Endodermal cell (in vitro differentiated cells): ENCODE measurements at regions not wholly inside any gene's neighbourhood (a gene's known extent, or its start where the extent isn't known, plus 50 kb on each side); places are given as distances from the start of the nearest gene placed in this dataset.
A peak's percentile ranks its signal among the peaks of the same experiment; 100 is the strongest.

Experiments
- DNase-seq: peaks from one replicate; pipeline ENCODE4 v3.0.0-alpha.2; 2017
- H3K27ac ChIP-seq: 2 replicates; pipeline ENCODE4 v1.5.1; 2013; ENCODE audit warnings: mild to moderate bottlenecking, low read depth, low read length, moderate library complexity
- H3K27me3 ChIP-seq: 2 replicates; pipeline ENCODE4 v1.6.1; 2013; ENCODE audit warnings: mild to moderate bottlenecking, low read length, moderate library complexity; ENCODE audit not compliant: insufficient read depth, control insufficient read depth, poor library complexity, severe bottlenecking
- H3K36me3 ChIP-seq: 2 replicates; pipeline ENCODE4 v1.7.0; 2013; ENCODE audit warnings: mild to moderate bottlenecking, low read length, moderate library complexity; ENCODE audit not compliant: control insufficient read depth, insufficient read depth
- H3K4me1 ChIP-seq: one replicate; pipeline ENCODE4 v1.7.0; 2013; ENCODE audit warnings: low read length; ENCODE audit not compliant: control insufficient read depth, insufficient read depth
- H3K4me3 ChIP-seq: 2 replicates; pipeline ENCODE4 v1.5.1; 2013; ENCODE audit warnings: mild to moderate bottlenecking, low read length, moderate library complexity
- H3K9ac ChIP-seq: 2 replicates; pipeline ENCODE4 v1.6.1; 2013; ENCODE audit warnings: mild to moderate bottlenecking, low read length, moderate library complexity; ENCODE audit not compliant: poor library complexity, severe bottlenecking; ENCODE audit errors: extremely low read depth
- H3K9me3 ChIP-seq: 2 replicates; pipeline ENCODE4 v1.6.1; 2013; ENCODE audit warnings: mild to moderate bottlenecking, low read length, moderate library complexity; ENCODE audit not compliant: control insufficient read depth
- H3K27ac Mint-ChIP-seq: 2 replicates; pipeline ENCODE4 v1.8.0; 2020; ENCODE audit warnings: mixed read lengths
- H3K27me3 Mint-ChIP-seq: 2 replicates; pipeline ENCODE4 v1.8.0; 2021; ENCODE audit warnings: mild to moderate bottlenecking, mixed read lengths; ENCODE audit not compliant: insufficient read depth
- H3K36me3 Mint-ChIP-seq: 2 replicates; pipeline ENCODE4 v1.8.0; 2020; ENCODE audit warnings: low read depth, mixed read lengths
- H3K4me1 Mint-ChIP-seq: 2 replicates; pipeline ENCODE4 v1.8.0; 2020; ENCODE audit warnings: mixed read lengths
- H3K4me3 Mint-ChIP-seq: 2 replicates; pipeline ENCODE4 v1.8.0; 2020; ENCODE audit warnings: mild to moderate bottlenecking, moderate library complexity, mixed read lengths
- H3K9me3 Mint-ChIP-seq: 2 replicates; pipeline ENCODE4 v1.8.0; 2020; ENCODE audit warnings: mild to moderate bottlenecking, mixed read lengths
- CTCF ChIP-seq: fragments of 200-600 bp; sonication (generic); conservative IDR thresholded peaks from 2 replicates; pipeline ENCODE4 v1.5.0; 2021; ENCODE audit warnings: antibody characterized with exemption, mild to moderate bottlenecking
- WGBS, 2 experiments: methylation state at CpG; one replicate each; pipeline versions ENCODE4 v1.1.5 to v1.1.7; 2013; ENCODE audit warnings: missing lambda C conversion rate in 2 of 2, mixed read lengths in 1 of 2; ENCODE audit not compliant: insufficient coverage in 1 of 2, insufficient read length in 1 of 2; 5-methylcytosine and 5-hydroxymethylcytosine counted together

- TF ChIP-seq CTCF, result no peak
- DNase-seq, result no peak
- Histone ChIP-seq H3K9me3 (no peaks in the 10 kb centered on the region), H3K27me3 (no peaks in the 10 kb centered on the region), H3K27ac (no peak overlapping the region), H3K4me1 (peaks cover 8% of the 10 kb centered on the region), H3K9ac (no peak overlapping the region), H3K36me3 (no peaks in the 10 kb centered on the region), H3K4me3 (no peak overlapping the region)
- Mint-ChIP-seq H3K4me3 (no peak overlapping the region), H3K36me3 (peaks cover 90% of the 10 kb centered on the region), H3K4me1 (peaks cover 36% of the 10 kb centered on the region), H3K27me3 (no peaks in the 10 kb centered on the region), H3K27ac (no peak overlapping the region), H3K9me3 (no peaks in the 10 kb centered on the region)
- 82 to 92% methylated on average over 4 to 5 of the region's 5 CpGs for WGBS, 2 experiments
Measured at GRCh38 chr6:14290772-14291330, 173.3 kb downstream of the CD83 start.

GRCh38 chr6:14291331-14291730 lies 173.8 kb downstream of the CD83 start:
- H3K27me3 ChIP-seq, result no peaks in the 10 kb centered on the region
- WGBS, 2 experiments, result 85% methylated on average over 3 of the region's 3 CpGs; no CpG with 5 or more reads in 1 of the 2 experiments
- TF ChIP-seq CTCF, result no peak

GRCh38 chr6:14292119-14292518 lies 174.5 kb downstream of the CD83 start:
- Histone ChIP-seq H3K9ac (no peak overlapping the region), H3K4me1 (peaks cover 5% of the 10 kb centered on the region), H3K27me3 (no peaks in the 10 kb centered on the region), H3K27ac (no peak overlapping the region), H3K9me3 (no peaks in the 10 kb centered on the region), H3K36me3 (no peaks in the 10 kb centered on the region), H3K4me3 (no peak overlapping the region)
- DNase-seq, result no peak
- H3K27ac Mint-ChIP-seq, result peak overlapping the region; percentile 42
- peaks cover 86% of the 10 kb centered on the region for H3K36me3 Mint-ChIP-seq
- 63 to 90% methylated on average over 2 to 3 of the region's 3 CpGs for WGBS, 2 experiments
- no peak overlapping the region for H3K4me3 Mint-ChIP-seq
- no peaks in the 10 kb centered on the region for H3K9me3 Mint-ChIP-seq
- no peak for TF ChIP-seq CTCF
- no peaks in the 10 kb centered on the region for H3K27me3 Mint-ChIP-seq
- peaks cover 34% of the 10 kb centered on the region for H3K4me1 Mint-ChIP-seq

More at GRCh38 chr6:14291331-14291730, 173.8 kb downstream of the CD83 start:
- no peaks in the 10 kb centered on the region for H3K36me3 ChIP-seq
- H3K36me3 Mint-ChIP-seq, result peaks cover 90% of the 10 kb centered on the region
- no peak overlapping the region for H3K4me3 Mint-ChIP-seq
- H3K27ac Mint-ChIP-seq, result no peak overlapping the region
- H3K9me3 ChIP-seq, result no peaks in the 10 kb centered on the region
- no peak overlapping the region for H3K9ac ChIP-seq
- no peak for DNase-seq
- H3K4me1 ChIP-seq, result peaks cover 8% of the 10 kb centered on the region
- H3K27ac ChIP-seq, result no peak overlapping the region
- H3K9me3 Mint-ChIP-seq, result no peaks in the 10 kb centered on the region
- H3K27me3 Mint-ChIP-seq, result no peaks in the 10 kb centered on the region
- peaks cover 36% of the 10 kb centered on the region for H3K4me1 Mint-ChIP-seq
- no peak overlapping the region for H3K4me3 ChIP-seq
